ENCODE measurements at regions not wholly inside any gene's neighbourhood (a gene's known extent, or its start where the extent isn't known, plus 50 kb on each side); places are given as distances from the start of the nearest gene placed in this dataset.

- TF ChIP-seq POLR2A (IDR thresholded peaks at IDR 0.05) (no peak), CTCF (IDR thresholded peaks at IDR 0.05) (no peak)
Measured at GRCh38 chr4:25536564-25537320, 118.9 kb upstream of the SLC34A2 start.
